ENCODE measurements at regions not wholly inside any gene's neighbourhood (a gene's known extent, or its start where the extent isn't known, plus 50 kb on each side); places are given as distances from the start of the nearest gene placed in this dataset.

GRCh38 chr9:82088591-82088990, 100.0 kb downstream of the SPATA31D1 start:
- no peaks in the 10 kb centered on the region for H3K27me3 ChIP-seq (ENCODE audit: insufficient read depth, low read depth, low read length)
- H3K4me2 ChIP-seq (ENCODE audit: low read length) = no peak overlapping the region
- H2AFZ ChIP-seq (ENCODE audit: low read depth, low read length) = no peak overlapping the region
- H3F3A ChIP-seq (ENCODE audit: insufficient read depth, low read length, poor library complexity, severe bottlenecking) = no peaks in the 10 kb centered on the region
- no peaks in the 10 kb centered on the region for H4K20me1 ChIP-seq (ENCODE audit: insufficient read depth)
- H3K4me3 ChIP-seq (ENCODE audit: low read length) = no peak overlapping the region
- H3K36me3 ChIP-seq (ENCODE audit: insufficient read depth, low read length) = no peaks in the 10 kb centered on the region
- H3K79me2 ChIP-seq (replicated peaks; ENCODE audit: insufficient read depth, low read length) = no peaks in the 10 kb centered on the region
- H3K9me3 ChIP-seq (ENCODE audit: low read length) = no peaks in the 10 kb centered on the region
- no peak for TF ChIP-seq CTCF (IDR thresholded peaks at IDR 0.05; ENCODE audit: poor library complexity, severe bottlenecking)
- TF ChIP-seq EZH2 (IDR thresholded peaks at IDR 0.05; ENCODE audit: borderline replicate concordance, insufficient read depth, low read length, poor library complexity, severe bottlenecking) = no peak
- no peak for TF ChIP-seq MXI1 (conservative IDR thresholded peaks at IDR 0.05; ENCODE audit: poor library complexity, severe bottlenecking)
- TF ChIP-seq RAD21 (conservative IDR thresholded peaks at IDR 0.05) = no peak
- no peak for TF ChIP-seq REST (IDR thresholded peaks at IDR 0.05; ENCODE audit: borderline replicate concordance)
- no peak for TF ChIP-seq EP300 (conservative IDR thresholded peaks at IDR 0.05; ENCODE audit: poor library complexity, severe bottlenecking)
- no peak for TF ChIP-seq TAF1 (IDR thresholded peaks at IDR 0.05; ENCODE audit: low read depth)
- TF ChIP-seq POLR2AphosphoS5 (IDR thresholded peaks at IDR 0.05) = no peak
- TF ChIP-seq SMC3 (conservative IDR thresholded peaks at IDR 0.05; ENCODE audit: poor library complexity) = no peak
- no peak overlapping the region for H3K9ac ChIP-seq (ENCODE audit: low read length)
- H3K27ac ChIP-seq (ENCODE audit: low read length) = no peak overlapping the region
- no peaks in the 10 kb centered on the region for H3K9me2 ChIP-seq (ENCODE audit: insufficient read depth, low read length)

DNA sequence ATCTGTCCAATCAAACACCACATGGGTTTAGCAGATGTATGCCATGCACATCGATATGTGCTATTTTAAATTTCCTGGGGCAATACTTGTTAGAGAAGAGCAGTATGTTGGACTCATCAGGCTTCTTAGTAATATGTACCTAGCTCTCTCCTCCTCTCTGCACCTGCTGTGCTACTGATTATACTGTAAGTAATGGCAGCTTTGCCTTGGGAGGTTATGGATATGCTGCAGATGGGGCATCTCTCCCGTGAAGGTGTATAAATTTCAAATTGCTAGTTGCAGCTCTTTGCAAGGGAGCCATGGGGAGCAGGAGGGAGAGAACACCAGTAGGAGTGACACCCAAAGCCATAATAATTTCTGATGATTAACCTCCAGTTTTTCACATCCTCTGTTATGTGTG, 101.5 kb downstream of the SPATA31D1 start:
- peak; percentile 28 for TF ChIP-seq EP300 (conservative IDR thresholded peaks at IDR 0.05; ENCODE audit: poor library complexity, severe bottlenecking)
- no peak for TF ChIP-seq RAD21 (conservative IDR thresholded peaks at IDR 0.05)
- TF ChIP-seq MXI1 (conservative IDR thresholded peaks at IDR 0.05; ENCODE audit: poor library complexity, severe bottlenecking) = peak; percentile 24
- TF ChIP-seq REST (IDR thresholded peaks at IDR 0.05; ENCODE audit: borderline replicate concordance) = peak; percentile 48
- TF ChIP-seq POLR2AphosphoS5 (IDR thresholded peaks at IDR 0.05) = peak; percentile 97
- TF ChIP-seq TAF1 (IDR thresholded peaks at IDR 0.05; ENCODE audit: low read depth) = no peak
- Histone ChIP-seq H3K27ac (ENCODE audit: low read length) (no peak overlapping the region), H3K79me2 (replicated peaks; ENCODE audit: insufficient read depth, low read length) (no peaks in the 10 kb centered on the region), H3K27me3 (ENCODE audit: insufficient read depth, low read depth, low read length) (no peaks in the 10 kb centered on the region), H4K20me1 (ENCODE audit: insufficient read depth) (no peaks in the 10 kb centered on the region), H3K9ac (ENCODE audit: low read length) (no peak overlapping the region), H3K4me3 (ENCODE audit: low read length) (no peak overlapping the region), H3K36me3 (ENCODE audit: insufficient read depth, low read length) (no peaks in the 10 kb centered on the region), H3K4me2 (ENCODE audit: low read length) (no peak overlapping the region), H2AFZ (ENCODE audit: low read depth, low read length) (no peak overlapping the region), H3F3A (ENCODE audit: insufficient read depth, low read length, poor library complexity, severe bottlenecking) (no peaks in the 10 kb centered on the region), H3K9me3 (ENCODE audit: low read length) (no peaks in the 10 kb centered on the region), H3K9me2 (ENCODE audit: insufficient read depth, low read length) (no peaks in the 10 kb centered on the region)
